ENCODE measurements at regions not wholly inside any gene's neighbourhood (a gene's known extent, or its start where the extent isn't known, plus 50 kb on each side); places are given as distances from the start of the nearest gene placed in this dataset.
"Not testable (repeated sequence)": the region's sequence is repeated elsewhere in the genome, so short reads cannot be mapped to it uniquely, and the experiment has no call there.

DNA sequence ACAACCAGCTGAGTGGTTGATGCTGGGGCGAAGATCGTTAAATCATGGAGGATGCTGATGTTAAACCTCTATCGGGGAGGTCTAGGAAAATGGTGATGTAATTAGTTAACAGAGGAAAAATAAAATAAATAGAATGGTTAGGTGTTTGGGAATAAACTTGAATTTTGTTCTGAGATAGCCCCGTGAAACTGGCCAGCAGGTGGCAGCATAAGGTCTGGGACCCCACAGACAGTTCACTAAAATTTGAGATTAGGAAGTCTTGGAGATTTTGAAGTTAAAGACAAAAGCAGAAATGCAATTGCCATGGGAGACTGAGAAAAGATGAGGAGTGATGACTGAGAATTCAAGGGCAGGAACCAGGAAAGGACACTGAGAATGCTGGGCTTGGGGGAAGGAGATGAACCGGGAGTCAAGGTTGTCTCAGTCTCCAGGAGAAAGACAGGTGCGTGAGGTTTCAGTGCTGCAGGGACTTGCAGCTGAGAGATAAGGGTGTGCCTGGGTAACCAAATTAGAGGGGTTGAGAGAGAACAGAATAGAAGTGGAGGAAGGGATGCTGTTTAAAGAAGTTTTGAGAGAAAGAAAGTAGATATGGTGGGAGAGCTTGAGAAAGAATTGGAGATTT, 248.0 kb downstream of the ZNF92 start:
- DNase-seq (ENCODE audit: low spot score) = not testable (repeated sequence)

DNA sequence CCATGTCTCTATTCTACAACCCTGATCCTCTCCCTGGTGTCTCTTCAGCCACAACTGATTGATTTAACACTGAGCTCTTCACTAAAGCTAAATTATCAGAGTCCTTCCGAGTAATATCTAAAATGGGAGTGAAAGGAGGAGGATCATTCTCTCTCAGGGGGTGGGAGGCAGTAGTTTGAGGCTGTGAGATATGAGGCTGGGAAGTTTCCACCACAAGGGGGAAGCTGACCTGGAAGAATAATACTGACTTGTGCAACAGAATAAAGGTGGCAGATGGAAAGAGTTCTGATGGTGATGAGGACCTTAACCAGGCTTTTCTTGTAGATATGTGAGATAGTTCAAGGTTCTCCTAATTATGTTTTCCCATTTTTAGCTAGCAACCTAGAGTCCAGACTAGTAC, 241.6 kb upstream of the VKORC1L1 start:
- DNase-seq (ENCODE audit: low spot score) = not testable (repeated sequence)

GRCh38 chr7:65633587-65634404, 239.1 kb upstream of the VKORC1L1 start:
- DNase-seq (ENCODE audit: low spot score) = not testable (repeated sequence)

DNA sequence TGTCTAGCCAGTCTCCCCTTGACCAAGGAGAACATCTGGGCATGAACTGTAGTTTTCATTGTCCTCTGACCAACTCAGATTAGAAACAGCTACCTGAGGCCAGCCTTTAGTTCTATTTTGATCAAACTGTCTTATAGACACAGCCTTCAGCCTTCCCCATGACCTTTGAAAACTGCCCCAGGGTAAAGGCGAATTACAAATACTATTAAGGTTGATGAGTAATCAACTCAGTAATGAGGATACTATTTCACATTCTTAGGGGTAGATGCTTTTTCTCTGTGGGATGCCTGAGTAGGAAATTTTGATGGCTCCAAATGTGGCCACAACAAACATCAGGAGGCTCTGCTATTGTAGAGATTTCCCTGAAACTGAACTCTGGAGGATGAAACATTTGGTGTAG, 234.0 kb upstream of the VKORC1L1 start:
- DNase-seq (ENCODE audit: low spot score) = not testable (repeated sequence)

GRCh38 chr7:65639717-65640116, 233.2 kb upstream of the VKORC1L1 start:
- not testable (repeated sequence) for DNase-seq (ENCODE audit: low spot score)

- not testable (repeated sequence) for DNase-seq (ENCODE audit: low spot score)
Observed at GRCh38 chr7:65643498-65643897, 229.4 kb upstream of the VKORC1L1 start.

GRCh38 chr7:65647153-65647964, 225.5 kb upstream of the VKORC1L1 start:
- not testable (repeated sequence) for DNase-seq (ENCODE audit: low spot score)

- not testable (repeated sequence) for DNase-seq (ENCODE audit: low spot score)
Observed at GRCh38 chr7:65651174-65651573, 221.7 kb upstream of the VKORC1L1 start.

GRCh38 chr7:65651826-65652592, 220.9 kb upstream of the VKORC1L1 start:
- DNase-seq (ENCODE audit: low spot score) = not testable (repeated sequence)

- DNase-seq (ENCODE audit: low spot score) = not testable (repeated sequence)
Observed at GRCh38 chr7:65652669-65653068, 220.2 kb upstream of the VKORC1L1 start.

- DNase-seq (ENCODE audit: low spot score) = not testable (repeated sequence)
Observed at GRCh38 chr7:65656494-65657188, 216.2 kb upstream of the VKORC1L1 start.

DNA sequence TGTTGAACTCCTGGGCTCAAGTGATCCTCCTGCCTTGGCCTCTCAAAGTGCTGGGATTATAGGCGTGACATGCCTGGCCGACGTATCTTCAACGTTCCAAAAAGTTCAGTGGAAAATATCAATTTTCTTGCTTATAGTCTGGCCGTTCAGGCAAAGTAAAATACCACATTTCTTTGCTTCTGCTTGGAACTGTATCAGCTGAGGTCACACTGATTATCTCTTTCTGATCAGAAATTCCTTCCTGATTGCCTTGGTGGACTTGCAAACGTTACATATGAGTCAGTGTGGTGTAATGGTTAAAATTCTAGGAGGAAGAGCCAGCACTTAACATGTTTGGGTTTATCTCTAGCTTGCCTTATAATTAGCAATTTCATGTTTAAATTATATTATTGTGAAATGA, 189.5 kb upstream of the VKORC1L1 start:
- DNase-seq (ENCODE audit: low spot score) = not testable (repeated sequence)

DNA sequence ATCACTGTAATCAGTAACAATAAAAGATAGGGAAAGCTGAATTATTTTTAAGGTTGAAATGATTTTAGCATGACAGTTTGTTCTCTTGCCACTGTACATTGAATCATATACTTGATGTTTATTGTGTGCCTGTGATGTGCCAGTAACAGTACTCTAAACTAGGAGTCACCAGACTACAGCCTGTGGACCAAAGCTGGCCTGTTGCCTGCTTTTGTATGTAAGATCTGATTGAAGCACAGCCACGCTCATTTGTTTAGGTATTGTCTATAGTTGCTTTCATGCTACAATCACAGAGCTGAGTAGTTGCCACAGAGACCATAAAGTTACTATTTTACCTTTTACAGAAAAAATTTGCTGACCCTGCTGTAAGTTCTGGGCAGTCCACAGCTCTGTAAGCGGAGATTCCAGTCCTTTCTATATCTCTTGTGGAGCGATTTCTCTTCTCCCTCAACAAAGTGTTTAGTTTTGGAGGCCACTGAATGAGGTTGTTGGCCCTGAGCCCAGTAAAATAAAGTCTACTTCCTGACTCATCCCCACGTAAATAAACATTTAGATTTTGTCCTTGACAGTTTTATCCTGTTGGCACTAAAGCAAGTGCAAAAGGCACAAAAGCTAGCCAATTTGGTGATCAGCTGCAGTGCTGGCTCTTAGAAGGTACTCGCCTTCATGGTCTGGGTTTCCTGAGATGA, 173.7 kb upstream of the VKORC1L1 start:
- not testable (repeated sequence) for DNase-seq (ENCODE audit: low spot score)

GRCh38 chr7:65699715-65700356, 173.0 kb upstream of the VKORC1L1 start:
- not testable (repeated sequence) for DNase-seq (ENCODE audit: low spot score)

- not testable (repeated sequence) for DNase-seq (ENCODE audit: low spot score)
Observed at GRCh38 chr7:65719123-65719798, 153.6 kb upstream of the VKORC1L1 start.

GRCh38 chr7:65722361-65722792, 150.5 kb upstream of the VKORC1L1 start:
- DNase-seq (ENCODE audit: low spot score) = peak; percentile 44

DNA sequence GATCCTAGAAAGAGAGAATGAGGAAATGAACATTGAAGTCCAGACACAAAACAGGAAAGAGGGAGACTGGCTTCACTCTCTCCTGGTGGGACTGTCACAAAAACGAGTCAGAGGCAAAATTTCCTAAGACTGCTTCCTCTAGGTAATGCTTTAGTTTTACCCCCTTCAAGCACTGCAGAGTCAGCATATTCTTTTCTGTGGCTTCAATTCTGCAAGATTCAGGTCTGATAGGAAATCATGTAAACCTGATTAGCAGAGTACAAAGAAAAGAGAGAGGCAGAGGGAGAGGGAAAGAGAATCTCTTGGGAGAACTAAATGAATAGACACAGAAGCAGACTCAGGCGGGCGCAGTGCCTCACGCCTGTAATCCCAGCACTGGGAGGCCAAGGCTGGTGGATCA, 145.7 kb upstream of the VKORC1L1 start:
- DNase-seq (ENCODE audit: low spot score) = not testable (repeated sequence)

GRCh38 chr7:65731129-65731528, 141.7 kb upstream of the VKORC1L1 start:
- DNase-seq (ENCODE audit: low spot score) = no peak

- peak; percentile 34 for DNase-seq (ENCODE audit: low spot score)
Observed at GRCh38 chr7:65731562-65732035, 141.3 kb upstream of the VKORC1L1 start.
